Endodermal cell (in vitro differentiated cells): ENCODE measurements at regions not wholly inside any gene's neighbourhood (a gene's known extent, or its start where the extent isn't known, plus 50 kb on each side); places are given as distances from the start of the nearest gene placed in this dataset.

Experiments
- DNase-seq: peaks from one replicate; pipeline ENCODE4 v3.0.0-alpha.2; 2017
- H3K27ac ChIP-seq: 2 replicates; pipeline ENCODE4 v1.5.1; 2013; ENCODE audit warnings: mild to moderate bottlenecking, low read depth, low read length, moderate library complexity
- H3K27me3 ChIP-seq: 2 replicates; pipeline ENCODE4 v1.6.1; 2013; ENCODE audit warnings: mild to moderate bottlenecking, low read length, moderate library complexity; ENCODE audit not compliant: insufficient read depth, control insufficient read depth, poor library complexity, severe bottlenecking
- H3K36me3 ChIP-seq: 2 replicates; pipeline ENCODE4 v1.7.0; 2013; ENCODE audit warnings: mild to moderate bottlenecking, low read length, moderate library complexity; ENCODE audit not compliant: control insufficient read depth, insufficient read depth
- H3K4me1 ChIP-seq: one replicate; pipeline ENCODE4 v1.7.0; 2013; ENCODE audit warnings: low read length; ENCODE audit not compliant: control insufficient read depth, insufficient read depth
- H3K4me3 ChIP-seq: 2 replicates; pipeline ENCODE4 v1.5.1; 2013; ENCODE audit warnings: mild to moderate bottlenecking, low read length, moderate library complexity
- H3K9ac ChIP-seq: 2 replicates; pipeline ENCODE4 v1.6.1; 2013; ENCODE audit warnings: mild to moderate bottlenecking, low read length, moderate library complexity; ENCODE audit not compliant: poor library complexity, severe bottlenecking; ENCODE audit errors: extremely low read depth
- H3K9me3 ChIP-seq: 2 replicates; pipeline ENCODE4 v1.6.1; 2013; ENCODE audit warnings: mild to moderate bottlenecking, low read length, moderate library complexity; ENCODE audit not compliant: control insufficient read depth
- H3K27ac Mint-ChIP-seq: 2 replicates; pipeline ENCODE4 v1.8.0; 2020; ENCODE audit warnings: mixed read lengths
- H3K27me3 Mint-ChIP-seq: 2 replicates; pipeline ENCODE4 v1.8.0; 2021; ENCODE audit warnings: mild to moderate bottlenecking, mixed read lengths; ENCODE audit not compliant: insufficient read depth
- H3K36me3 Mint-ChIP-seq: 2 replicates; pipeline ENCODE4 v1.8.0; 2020; ENCODE audit warnings: low read depth, mixed read lengths
- H3K4me1 Mint-ChIP-seq: 2 replicates; pipeline ENCODE4 v1.8.0; 2020; ENCODE audit warnings: mixed read lengths
- H3K4me3 Mint-ChIP-seq: 2 replicates; pipeline ENCODE4 v1.8.0; 2020; ENCODE audit warnings: mild to moderate bottlenecking, moderate library complexity, mixed read lengths
- H3K9me3 Mint-ChIP-seq: 2 replicates; pipeline ENCODE4 v1.8.0; 2020; ENCODE audit warnings: mild to moderate bottlenecking, mixed read lengths
- CTCF ChIP-seq: fragments of 200-600 bp; sonication (generic); conservative IDR thresholded peaks from 2 replicates; pipeline ENCODE4 v1.5.0; 2021; ENCODE audit warnings: antibody characterized with exemption, mild to moderate bottlenecking
- WGBS, 2 experiments: methylation state at CpG; one replicate each; pipeline versions ENCODE4 v1.1.5 to v1.1.7; 2013; ENCODE audit warnings: missing lambda C conversion rate in 2 of 2, mixed read lengths in 1 of 2; ENCODE audit not compliant: insufficient coverage in 1 of 2, insufficient read length in 1 of 2; 5-methylcytosine and 5-hydroxymethylcytosine counted together

- no peak overlapping the region for H3K27ac ChIP-seq
- Mint-ChIP-seq H3K36me3 (no peaks in the 10 kb centered on the region), H3K27me3 (peaks cover 4% of the 10 kb centered on the region), H3K9me3 (peaks cover 1% of the 10 kb centered on the region), H3K4me1 (peaks cover 36% of the 10 kb centered on the region), H3K4me3 (no peak overlapping the region), H3K27ac (no peak overlapping the region)
- no peak overlapping the region for H3K4me3 ChIP-seq
- WGBS, 2 experiments = 92 to 100% methylated on average over 2 of the region's 2 CpGs
- no peak for TF ChIP-seq CTCF
- no peaks in the 10 kb centered on the region for H3K36me3 ChIP-seq
- no peak overlapping the region for H3K9ac ChIP-seq
- H3K27me3 ChIP-seq = no peaks in the 10 kb centered on the region
- no peak for DNase-seq
- peaks cover 16% of the 10 kb centered on the region for H3K4me1 ChIP-seq
- no peaks in the 10 kb centered on the region for H3K9me3 ChIP-seq
These were observed 525.3 kb downstream of the CD83 start for GRCh38 chr6:14642842-14643241.

GRCh38 chr6:14644381-14644780, 526.8 kb downstream of the CD83 start:
- H3K27ac Mint-ChIP-seq = no peak overlapping the region
- no peak overlapping the region for H3K9ac ChIP-seq
- peaks cover 25% of the 10 kb centered on the region for H3K4me1 Mint-ChIP-seq
- no peak overlapping the region for H3K27ac ChIP-seq
- no peak overlapping the region for H3K4me3 ChIP-seq
- no peaks in the 10 kb centered on the region for H3K36me3 Mint-ChIP-seq
- no peak overlapping the region for H3K4me3 Mint-ChIP-seq
- no peaks in the 10 kb centered on the region for H3K27me3 ChIP-seq
- H3K9me3 ChIP-seq = no peaks in the 10 kb centered on the region
- no peak for DNase-seq
- H3K4me1 ChIP-seq = peaks cover 12% of the 10 kb centered on the region
- no peaks in the 10 kb centered on the region for H3K36me3 ChIP-seq
- H3K9me3 Mint-ChIP-seq = peaks cover 1% of the 10 kb centered on the region
- TF ChIP-seq CTCF = no peak
- H3K27me3 Mint-ChIP-seq = peaks cover 6% of the 10 kb centered on the region

- Histone ChIP-seq H3K4me1 (peaks cover 6% of the 10 kb centered on the region), H3K27ac (no peak overlapping the region), H3K36me3 (no peaks in the 10 kb centered on the region), H3K27me3 (no peaks in the 10 kb centered on the region), H3K9ac (no peak overlapping the region), H3K9me3 (no peaks in the 10 kb centered on the region), H3K4me3 (no peak overlapping the region)
- H3K27ac Mint-ChIP-seq = no peak overlapping the region
- peaks cover 1% of the 10 kb centered on the region for H3K9me3 Mint-ChIP-seq
- no peaks in the 10 kb centered on the region for H3K36me3 Mint-ChIP-seq
- H3K4me3 Mint-ChIP-seq = no peak overlapping the region
- peaks cover 17% of the 10 kb centered on the region for H3K4me1 Mint-ChIP-seq
- peaks cover 6% of the 10 kb centered on the region for H3K27me3 Mint-ChIP-seq
- no peak for DNase-seq
- 57 to 87% methylated on average over 1 to 5 of the region's 5 CpGs for WGBS, 2 experiments
- no peak for TF ChIP-seq CTCF
These were observed 527.6 kb downstream of the CD83 start for GRCh38 chr6:14645221-14645620.
